NCI-H1092 treated with DMSO at 0.1 percent for 48 hours (cell line): ENCODE measurements at regions not wholly inside any gene's neighbourhood (a gene's known extent, or its start where the extent isn't known, plus 50 kb on each side); places are given as distances from the start of the nearest gene placed in this dataset.

Experiments
- DNase-seq: peaks from one replicate; lab custom pipeline; 2025; lab: John Stamatoyannopoulos, UW

GRCh38 chr13:107743983-107744382 is 471.4 kb downstream of the LIG4 start:
- DNase-seq = no peak

GRCh38 chr13:107743526-107743925 is 471.8 kb downstream of the LIG4 start:
- peak; percentile 46 for DNase-seq

- DNase-seq = no peak
Measured at GRCh38 chr13:107743100-107743499, 472.2 kb downstream of the LIG4 start.

- DNase-seq = no peak
Measured at GRCh38 chr13:107742544-107742943, 472.8 kb downstream of the LIG4 start.

GRCh38 chr13:107738004-107738403 is 477.3 kb downstream of the LIG4 start:
- no peak for DNase-seq

- no peak for DNase-seq
Measured at GRCh38 chr13:107736731-107737130, 478.6 kb downstream of the LIG4 start.

- DNase-seq = no peak
Measured at GRCh38 chr13:107736170-107736569, 479.2 kb downstream of the LIG4 start.

- peak; percentile 82 for DNase-seq
Measured at GRCh38 chr13:107734891-107735625, 480.3 kb downstream of the LIG4 start.

GRCh38 chr13:107733276-107733675 is 482.1 kb downstream of the LIG4 start:
- no peak for DNase-seq

- DNase-seq = no peak
Measured at GRCh38 chr13:107730813-107731212, 484.5 kb downstream of the LIG4 start.

GRCh38 chr13:107721125-107721869 is 494.0 kb downstream of the LIG4 start:
- DNase-seq = peak; percentile 78

- no peak for DNase-seq
Measured at GRCh38 chr13:107716741-107717140, 498.6 kb downstream of the LIG4 start.

GRCh38 chr13:107716241-107716640 is 499.1 kb downstream of the LIG4 start:
- DNase-seq = no peak

- DNase-seq = no peak
Measured at GRCh38 chr13:107715496-107715895, 499.8 kb downstream of the LIG4 start.

- peak; percentile 84 for DNase-seq
Measured at GRCh38 chr13:107713314-107713713, 502.0 kb downstream of the LIG4 start.

GRCh38 chr13:107712145-107712860 is 503.0 kb downstream of the LIG4 start:
- peak; percentile 80 for DNase-seq

- DNase-seq = no peak
Measured at GRCh38 chr13:107690181-107690580, 525.2 kb downstream of the LIG4 start.

- DNase-seq = no peak
Measured at GRCh38 chr13:107685876-107686275, 529.5 kb downstream of the LIG4 start.

- DNase-seq = no peak
Measured at GRCh38 chr13:107681600-107681999, 533.7 kb downstream of the LIG4 start.

- peak; percentile 46 for DNase-seq
Measured at GRCh38 chr13:107680115-107680514, 535.2 kb downstream of the LIG4 start.

GRCh38 chr13:107678075-107678689 is 537.2 kb downstream of the LIG4 start:
- no peak for DNase-seq

GRCh38 chr13:107675847-107676550 is 539.3 kb downstream of the LIG4 start:
- DNase-seq = no peak
